OCI-M2 (cell line): ENCODE measurements at regions not wholly inside any gene's neighbourhood (a gene's known extent, or its start where the extent isn't known, plus 50 kb on each side); places are given as distances from the start of the nearest gene placed in this dataset.

Experiments
- DNase-seq: peaks from one replicate; lab custom pipeline; 2025; ENCODE audit not compliant: unreplicated experiment; lab: John Stamatoyannopoulos, UW

DNA sequence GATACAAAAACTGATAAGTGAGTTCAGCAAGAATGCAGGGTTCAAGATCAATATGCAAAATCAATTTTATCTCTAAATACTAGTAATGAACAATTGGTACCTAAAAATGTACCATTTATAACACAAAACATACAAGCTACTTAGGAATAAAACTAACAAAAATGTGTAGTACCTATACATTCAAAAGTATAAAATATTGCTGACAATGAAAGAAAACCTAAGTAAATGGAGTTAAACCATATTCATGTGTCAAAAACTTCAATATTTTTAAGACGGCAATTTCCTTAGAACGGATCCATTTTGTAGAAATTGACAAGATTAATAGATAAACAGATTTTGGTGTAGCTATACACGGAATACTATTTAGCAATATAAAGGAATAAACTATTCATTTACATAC lies 343.1 kb upstream of the CCDC54 start:
- DNase-seq: no peak

DNA sequence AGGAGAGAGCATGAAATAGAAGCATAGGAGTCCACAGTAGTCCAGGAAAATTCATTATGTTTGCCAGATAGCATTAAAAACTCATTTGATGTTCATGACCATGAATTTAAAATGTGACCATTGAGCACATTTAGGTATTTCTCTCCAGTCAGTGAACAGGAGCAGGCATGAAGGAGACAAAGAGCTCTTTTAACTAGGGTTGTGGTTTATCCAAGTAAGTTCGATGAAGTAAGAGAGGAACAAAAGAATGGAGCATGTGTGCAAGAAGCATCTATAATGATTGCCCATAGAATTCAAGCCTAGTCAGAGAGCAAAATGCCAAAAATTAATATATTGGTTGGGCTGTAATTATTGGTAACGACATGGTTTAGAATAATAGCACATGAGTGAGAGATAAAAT lies 342.1 kb upstream of the CCDC54 start:
- no peak for DNase-seq

DNA sequence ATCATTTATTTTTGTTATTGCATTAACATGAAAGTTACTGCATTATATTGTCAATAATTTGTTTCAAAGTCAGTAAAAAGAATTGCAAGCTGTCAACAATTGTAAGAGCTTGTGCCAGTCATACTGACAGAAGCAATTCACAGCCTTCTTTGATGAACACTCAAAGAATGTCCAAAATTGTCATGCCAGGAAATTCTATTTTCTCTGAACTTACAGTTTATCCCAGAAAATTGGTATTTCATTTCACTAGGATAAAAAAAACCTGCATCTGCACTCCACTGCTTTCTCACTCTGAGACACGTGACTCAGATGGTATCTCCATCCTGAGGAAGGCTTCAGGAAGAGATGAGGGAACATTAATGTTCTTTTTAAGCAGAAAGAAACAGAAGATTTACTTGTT lies 332.6 kb upstream of the CCDC54 start:
- DNase-seq: no peak

- no peak for DNase-seq
Observed at GRCh38 chr3:107045791-107046190, 331.4 kb upstream of the CCDC54 start.

- DNase-seq: no peak
Observed at GRCh38 chr3:107055181-107055942, 321.9 kb upstream of the CCDC54 start.

DNA sequence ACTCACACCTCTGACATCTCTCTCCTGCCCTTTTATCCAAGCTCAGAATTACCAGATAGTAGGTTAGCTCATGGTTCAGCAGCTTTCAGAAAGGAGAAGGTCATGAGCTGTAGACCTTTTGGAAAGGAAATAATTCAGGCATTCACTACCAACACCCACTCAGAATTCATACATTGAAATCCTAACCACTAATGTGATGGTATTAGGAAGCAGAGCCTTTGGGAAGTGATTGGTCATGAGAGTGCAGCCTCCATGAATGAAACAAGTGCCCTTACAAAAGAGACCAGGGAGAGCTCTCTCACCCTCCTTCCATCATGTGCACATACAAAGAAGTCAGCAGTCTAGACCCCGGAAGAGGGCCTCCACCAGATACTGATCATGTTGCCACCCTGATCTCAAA lies 315.8 kb upstream of the CCDC54 start:
- DNase-seq: no peak

DNA sequence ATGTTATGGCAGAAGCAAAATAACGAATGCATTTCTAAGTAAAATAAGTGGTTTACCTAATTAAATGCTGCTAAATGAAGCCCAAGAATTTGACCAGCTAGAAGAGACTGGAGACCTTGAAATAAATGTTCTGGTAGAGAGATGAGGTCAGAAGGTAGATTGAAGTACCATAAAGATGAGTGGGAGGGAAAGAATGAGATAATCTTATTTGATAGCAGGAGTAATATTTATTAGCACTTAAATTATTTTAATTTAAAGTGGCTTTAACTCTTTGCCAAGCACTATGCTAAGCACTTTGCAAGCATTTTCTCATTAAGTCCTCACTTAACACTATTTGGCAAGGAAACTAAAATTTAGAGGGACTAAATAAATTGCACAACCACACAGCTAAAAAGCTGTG lies 314.9 kb upstream of the CCDC54 start:
- DNase-seq: no peak

DNA sequence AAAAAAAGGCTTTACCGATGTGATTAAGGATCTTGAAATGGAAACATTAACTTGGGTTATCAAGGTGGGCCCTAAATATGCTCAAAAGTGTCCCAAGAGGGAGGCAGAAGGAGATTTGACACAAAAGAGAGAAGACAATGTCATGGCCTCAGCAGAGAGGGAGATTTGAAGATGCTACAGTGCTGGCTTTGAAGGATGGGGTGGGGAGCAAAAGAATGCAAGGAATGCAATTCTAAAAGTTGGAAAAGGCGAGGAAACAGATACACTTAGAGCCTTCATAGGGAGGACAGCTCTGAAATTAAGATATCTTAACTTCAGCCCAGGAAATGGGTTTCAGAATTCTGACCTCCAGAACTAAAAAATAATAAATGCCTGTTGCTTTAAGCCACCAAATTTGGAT lies 314.5 kb upstream of the CCDC54 start:
- no peak for DNase-seq

DNA sequence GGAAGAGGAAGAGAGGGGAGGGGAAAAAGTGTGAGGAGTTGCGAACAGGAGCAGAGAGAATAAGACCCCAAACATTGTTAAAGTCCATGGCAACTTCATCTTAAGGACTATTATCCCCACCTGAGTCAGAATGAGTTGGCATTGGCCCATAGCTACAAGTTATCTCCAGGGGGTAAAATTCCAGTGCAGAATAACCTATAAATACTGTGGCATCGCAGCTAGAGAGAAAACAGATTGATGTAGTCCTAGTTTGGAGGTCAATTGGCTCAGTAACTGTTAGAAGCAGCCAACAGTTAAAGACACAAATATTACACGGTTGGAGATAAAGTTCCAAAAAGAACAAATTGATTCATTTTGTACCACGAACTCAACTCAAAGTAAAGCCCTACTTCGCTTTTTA lies 313.9 kb upstream of the CCDC54 start:
- no peak for DNase-seq

DNA sequence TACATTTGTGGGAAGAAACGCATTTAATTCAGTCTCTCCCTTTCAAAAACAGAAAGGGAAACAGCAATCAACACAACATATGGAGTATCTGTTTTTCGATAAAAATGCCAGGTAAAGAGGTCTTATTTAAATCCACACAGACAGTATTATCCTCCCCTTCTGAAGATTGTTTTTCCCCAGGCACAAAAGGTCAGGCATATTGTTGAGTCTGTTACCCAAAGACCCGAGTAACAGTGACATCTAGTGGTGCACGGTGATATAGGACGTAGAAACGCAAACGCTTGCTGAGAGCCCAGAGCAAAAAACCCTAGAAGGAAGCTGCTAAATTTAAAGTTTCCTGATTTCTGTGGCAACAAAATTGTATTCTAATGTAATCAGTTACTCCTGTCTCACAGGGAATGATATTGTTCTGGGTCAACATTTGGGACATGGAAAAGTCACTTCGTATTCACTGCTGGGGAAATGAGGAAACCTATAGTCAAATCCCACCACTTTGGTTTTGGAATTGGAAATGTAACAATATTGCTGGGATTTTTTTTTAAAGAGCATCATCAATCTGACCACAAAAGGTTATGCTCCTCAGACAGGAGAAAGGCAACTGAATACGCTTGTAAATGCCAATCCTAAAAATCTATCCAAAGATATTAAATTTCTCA lies 312.7 kb upstream of the CCDC54 start:
- no peak for DNase-seq

GRCh38 chr3:107065094-107065861 lies 312.0 kb upstream of the CCDC54 start:
- DNase-seq: no peak

GRCh38 chr3:107067421-107067820 lies 309.8 kb upstream of the CCDC54 start:
- no peak for DNase-seq

- no peak for DNase-seq
Observed at GRCh38 chr3:107068980-107069379, 308.3 kb upstream of the CCDC54 start.

- DNase-seq: no peak
Observed at GRCh38 chr3:107076946-107077345, 300.3 kb upstream of the CCDC54 start.

DNA sequence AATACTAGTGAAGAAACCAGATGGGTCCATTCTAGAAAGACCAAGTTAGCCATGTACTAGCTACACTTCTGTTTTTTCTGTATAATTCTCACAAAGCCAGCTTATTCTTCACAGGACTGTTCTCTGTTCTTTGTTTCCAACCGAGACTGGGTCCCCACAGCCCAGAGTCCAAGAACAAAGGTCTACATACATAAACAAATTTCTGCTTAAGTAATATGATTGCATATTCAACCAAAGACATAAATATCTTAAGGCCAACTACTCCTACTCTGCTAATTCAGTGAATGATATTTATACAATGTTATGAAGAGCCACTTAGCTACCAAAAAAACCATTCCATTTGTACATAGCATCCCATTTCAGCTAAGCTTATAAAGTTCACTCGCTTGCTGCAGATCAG lies 299.8 kb upstream of the CCDC54 start:
- no peak for DNase-seq

DNA sequence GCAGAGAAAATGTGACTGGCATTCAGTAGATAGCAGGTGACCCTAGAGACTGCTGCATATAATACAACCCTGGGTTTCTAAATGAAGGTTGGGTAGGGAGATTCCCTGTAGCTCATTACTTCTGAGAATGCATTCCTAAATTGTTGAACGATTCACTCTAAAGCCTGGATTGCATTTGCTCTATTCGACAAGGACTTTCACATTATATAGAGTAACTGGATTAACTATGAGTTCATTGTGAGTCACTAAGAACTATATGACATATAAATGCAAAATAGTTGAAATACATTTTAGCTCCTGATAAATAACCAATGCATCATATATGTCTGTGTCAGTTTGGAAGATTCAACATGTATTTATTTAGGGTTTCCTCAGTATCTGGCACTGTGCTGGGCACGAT lies 294.7 kb upstream of the CCDC54 start:
- DNase-seq: no peak

DNA sequence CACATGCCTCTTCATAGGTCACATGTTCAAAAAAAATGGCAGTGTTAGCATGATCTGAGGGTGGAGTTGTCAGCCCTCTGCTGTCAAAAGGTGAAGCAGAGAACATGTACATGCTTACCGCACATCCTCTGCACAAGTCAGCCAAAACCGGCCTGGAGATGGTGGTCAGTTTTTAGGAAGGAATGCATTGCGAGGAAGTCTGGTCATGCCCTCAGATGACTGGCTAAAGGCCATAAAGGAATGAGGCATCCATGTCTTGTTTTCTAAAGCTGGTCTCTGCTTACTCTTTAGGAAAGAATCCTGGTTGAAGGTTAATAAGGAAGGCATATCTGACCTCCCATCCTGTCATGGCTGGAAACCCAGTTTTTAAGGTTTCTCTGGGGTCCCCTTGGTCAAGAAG lies 292.0 kb upstream of the CCDC54 start:
- DNase-seq: no peak

- DNase-seq: no peak
Observed at GRCh38 chr3:107092121-107092520, 285.1 kb upstream of the CCDC54 start.

DNA sequence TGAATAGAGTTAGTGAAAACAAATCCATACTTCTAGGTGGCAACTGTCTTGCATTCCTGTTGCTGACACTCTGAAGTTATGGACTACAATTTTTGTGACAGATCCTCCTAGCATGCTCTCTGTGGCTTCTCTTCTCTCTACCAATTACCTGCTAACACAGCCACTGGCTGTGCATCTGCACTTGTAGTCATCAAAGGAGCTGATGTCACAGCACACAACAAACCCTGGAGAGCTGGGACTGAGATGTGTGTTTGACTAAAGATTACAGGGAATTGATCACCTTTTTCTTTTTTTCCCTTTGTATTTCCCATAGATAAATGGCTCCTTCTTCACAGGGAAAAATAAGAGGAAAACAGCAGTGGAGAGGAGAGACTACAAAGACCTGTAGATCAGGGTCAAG lies 278.4 kb upstream of the CCDC54 start:
- no peak for DNase-seq

DNA sequence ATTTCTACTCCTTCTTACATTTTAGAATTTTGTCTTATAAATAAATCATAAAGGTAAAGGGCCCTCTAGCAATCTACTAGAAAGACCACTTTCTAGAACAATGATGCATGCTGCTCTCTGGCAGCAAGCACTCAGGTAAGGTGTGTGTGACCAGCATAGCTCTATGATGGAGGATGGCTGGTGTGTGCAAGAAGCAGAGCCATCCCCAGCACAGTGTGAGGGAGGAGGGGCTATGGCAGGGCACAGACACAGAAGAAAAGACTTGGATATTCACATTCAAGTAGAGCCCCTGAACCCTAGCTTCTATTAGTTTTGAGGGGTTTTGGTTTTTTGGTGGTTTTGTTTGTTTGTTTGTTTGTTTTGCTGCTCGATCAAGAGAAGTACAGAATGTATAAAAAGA lies 277.1 kb upstream of the CCDC54 start:
- no peak for DNase-seq

DNA sequence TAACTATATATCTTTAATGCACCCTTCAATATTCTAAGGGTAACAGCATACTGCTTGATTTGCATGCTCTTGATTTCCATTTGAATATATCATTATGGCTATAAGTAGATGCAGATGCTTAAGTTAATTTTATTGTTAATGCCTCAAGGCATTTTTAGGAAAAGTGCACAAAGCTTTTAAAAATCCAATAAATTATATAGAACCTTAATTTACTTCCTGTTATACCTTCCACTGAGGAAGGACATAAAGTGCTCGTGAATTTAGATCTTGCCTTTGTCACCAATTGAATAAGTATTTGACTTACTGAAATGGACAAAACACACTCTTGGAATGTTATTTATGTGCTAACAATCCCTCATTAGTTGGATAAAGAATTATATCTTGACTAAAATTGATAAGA lies 276.7 kb upstream of the CCDC54 start:
- no peak for DNase-seq

- DNase-seq: no peak
Observed at GRCh38 chr3:107103786-107104185, 273.5 kb upstream of the CCDC54 start.
